Gastrocnemius medialis (tissue), 4 donors: ENCODE measurements at regions not wholly inside any gene's neighbourhood (a gene's known extent, or its start where the extent isn't known, plus 50 kb on each side); places are given as distances from the start of the nearest gene placed in this dataset.

Experiments used
- ATAC-seq, 2 donors: fragments of 150-250 bp; one replicate each; pipeline ENCODE4 v1.9.1; 2016
- DNase-seq, 2 donors: peaks; one replicate each; pipeline ENCODE4 v3.0.0-alpha.2; 2019
- H3K27ac ChIP-seq, 4 donors: fragments of 200-600 bp; sonication (generic); 1 replicate in 1 of 4; 2 replicates in 3 of 4; pipeline ENCODE4 v1.5.1; 2016 to 2018; ENCODE audit warnings: mild to moderate bottlenecking in 2 of 4, moderate library complexity in 1 of 4
- H3K27me3 ChIP-seq, 3 donors: fragments of 200-600 bp; sonication (generic) in 2 of 3; 1 replicate in 1 of 3; 2 replicates in 2 of 3; pipeline versions ENCODE4 v1.5.1 to v1.6.0; 2016 to 2019; ENCODE audit warnings: mild to moderate bottlenecking in 1 of 3, moderate library complexity in 1 of 3
- H3K36me3 ChIP-seq, 2 donors: fragments of 200-600 bp; sonication (generic) in 1 of 2; one replicate each; pipeline ENCODE4 v1.5.1; 2017 to 2018
- H3K4me1 ChIP-seq, 2 donors: fragments of 200-600 bp; sonication (generic) in 1 of 2; one replicate each; pipeline ENCODE4 v1.5.1; 2016 to 2017; ENCODE audit warnings: mild to moderate bottlenecking in 2 of 2
- H3K4me3 ChIP-seq, 4 donors: fragments of 200-600 bp; sonication (generic) in 3 of 4; 1 replicate in 1 of 4; 2 replicates in 3 of 4; pipeline ENCODE4 v1.5.1; 2016 to 2019; ENCODE audit warnings: mild to moderate bottlenecking in 2 of 4
- H3K9me3 ChIP-seq, 3 donors: fragments of 200-600 bp; sonication (generic) in 2 of 3; 1 replicate in 1 of 3; 2 replicates in 2 of 3; pipeline ENCODE4 v1.5.1; 2016 to 2019
- POLR2A ChIP-seq, 2 donors: fragments of 450-650 bp; IDR thresholded peaks; one replicate each; pipeline ENCODE4 v1.6.1; 2017; ENCODE audit warnings: antibody characterized with exemption in 2 of 2, mild to moderate bottlenecking in 2 of 2, moderate library complexity in 2 of 2
- in situ Hi-C, 4 donors: fragments of 200-750 bp; cut with MboI; loops; one replicate each; pipeline versions ENCODE4 v1.15.0 to v1.8.0; 2017; ENCODE audit warnings: low sequenced_read_pairs in 4 of 4
- intact Hi-C: fragments of 100-400 bp; cut with DNase I; formaldehyde crosslinking; loops from one replicate; pipeline ENCODE4 v1.15.1; 2023; ENCODE audit warnings: low total_unique reads
- TF ChIP-seq, protein P1 (sequence below), 5 experiments: fragments of 450-650 bp in 3 of 5; fragments of 200-600 bp in 2 of 5; sonication (generic) in 2 of 5; IDR thresholded peaks in 4 of 5; conservative IDR thresholded peaks in 1 of 5; 1 replicate in 4 of 5; 2 replicates in 1 of 5; pipeline ENCODE4 v1.5.1; 2016 to 2019; ENCODE audit warnings: antibody characterized with exemption in 5 of 5, mild to moderate bottlenecking in 3 of 5, moderate library complexity in 3 of 5

DNA sequence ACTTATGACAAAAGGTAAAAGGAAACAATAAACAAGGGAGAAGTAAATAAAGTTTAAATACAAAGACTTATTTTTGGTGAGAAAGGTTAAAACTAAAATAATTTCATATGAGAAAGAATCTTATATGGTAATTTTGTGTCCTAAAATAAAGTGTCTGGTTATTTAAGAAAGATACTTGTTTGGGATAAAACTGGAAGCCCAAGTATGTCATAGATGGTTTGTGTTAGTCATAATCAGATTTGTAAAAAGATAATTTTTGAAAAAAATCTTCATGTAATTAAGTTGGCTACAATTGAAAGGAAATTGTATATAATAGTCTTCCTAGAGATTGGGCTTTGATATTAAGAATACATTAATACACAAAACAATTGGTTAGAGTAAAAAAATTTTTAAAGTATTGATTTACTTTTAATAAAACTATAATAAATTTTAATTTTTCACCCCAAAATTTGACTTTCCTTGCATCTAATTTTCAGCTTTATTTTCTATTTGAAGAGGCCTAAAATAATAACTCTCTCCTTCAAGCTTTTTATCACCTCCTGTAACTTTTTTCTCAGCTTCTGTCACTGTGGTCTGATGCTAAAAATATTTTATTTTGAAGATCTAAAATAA is 315.6 kb downstream of the SLITRK5 start:
- Histone ChIP-seq H3K4me1 (no peaks in the 10 kb centered on the region), H3K27me3 (no peaks in the 10 kb centered on the region), H3K27ac (no peak overlapping the region), H3K36me3 (no peaks in the 10 kb centered on the region), H3K9me3 (no peaks in the 10 kb centered on the region), H3K4me3 (no peak overlapping the region)
- in situ Hi-C loops, result no loop called here
- intact Hi-C loops, result no loop called here
- DNase-seq (no peak), ATAC-seq (no peak)
- TF ChIP-seq, protein P1, sequence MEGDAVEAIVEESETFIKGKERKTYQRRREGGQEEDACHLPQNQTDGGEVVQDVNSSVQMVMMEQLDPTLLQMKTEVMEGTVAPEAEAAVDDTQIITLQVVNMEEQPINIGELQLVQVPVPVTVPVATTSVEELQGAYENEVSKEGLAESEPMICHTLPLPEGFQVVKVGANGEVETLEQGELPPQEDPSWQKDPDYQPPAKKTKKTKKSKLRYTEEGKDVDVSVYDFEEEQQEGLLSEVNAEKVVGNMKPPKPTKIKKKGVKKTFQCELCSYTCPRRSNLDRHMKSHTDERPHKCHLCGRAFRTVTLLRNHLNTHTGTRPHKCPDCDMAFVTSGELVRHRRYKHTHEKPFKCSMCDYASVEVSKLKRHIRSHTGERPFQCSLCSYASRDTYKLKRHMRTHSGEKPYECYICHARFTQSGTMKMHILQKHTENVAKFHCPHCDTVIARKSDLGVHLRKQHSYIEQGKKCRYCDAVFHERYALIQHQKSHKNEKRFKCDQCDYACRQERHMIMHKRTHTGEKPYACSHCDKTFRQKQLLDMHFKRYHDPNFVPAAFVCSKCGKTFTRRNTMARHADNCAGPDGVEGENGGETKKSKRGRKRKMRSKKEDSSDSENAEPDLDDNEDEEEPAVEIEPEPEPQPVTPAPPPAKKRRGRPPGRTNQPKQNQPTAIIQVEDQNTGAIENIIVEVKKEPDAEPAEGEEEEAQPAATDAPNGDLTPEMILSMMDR (IDR thresholded peaks at IDR 0.05 in 4 of 5, conservative IDR thresholded peaks at IDR 0.05 in 1 of 5), result no peak
- no peak for TF ChIP-seq POLR2A (IDR thresholded peaks at IDR 0.05)

DNA sequence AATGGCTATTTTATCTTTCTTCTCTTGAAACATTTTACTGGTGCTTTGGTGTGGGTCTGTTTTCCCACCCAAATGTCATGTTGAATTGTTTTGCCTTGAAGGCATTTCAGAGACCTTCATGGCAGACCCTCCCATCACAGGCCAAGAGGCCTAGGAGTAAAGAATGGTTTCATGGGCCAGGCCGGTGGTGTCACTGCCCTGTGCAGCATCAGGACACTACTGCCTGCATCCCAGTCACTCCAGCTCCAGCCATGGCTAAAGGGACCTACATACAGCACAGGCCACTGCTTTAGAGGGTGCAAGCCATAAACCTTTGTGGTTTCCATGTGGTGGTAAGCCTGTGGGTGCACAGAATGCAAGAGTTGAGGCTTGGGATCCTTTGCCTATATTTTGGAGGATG is 326.9 kb downstream of the SLITRK5 start:
- intact Hi-C loops, result no loop called here
- in situ Hi-C loops, result no loop called here
- Histone ChIP-seq H3K36me3 (no peaks in the 10 kb centered on the region), H3K4me3 (no peak overlapping the region), H3K27ac (no peak overlapping the region), H3K4me1 (no peaks in the 10 kb centered on the region), H3K9me3 (no peaks in the 10 kb centered on the region), H3K27me3 (no peaks in the 10 kb centered on the region)
- DNase-seq, result no peak
- no peak for ATAC-seq
- TF ChIP-seq POLR2A (IDR thresholded peaks at IDR 0.05), result no peak
- TF ChIP-seq, protein P1 (IDR thresholded peaks at IDR 0.05 in 4 of 5, conservative IDR thresholded peaks at IDR 0.05 in 1 of 5), result no peak

DNA sequence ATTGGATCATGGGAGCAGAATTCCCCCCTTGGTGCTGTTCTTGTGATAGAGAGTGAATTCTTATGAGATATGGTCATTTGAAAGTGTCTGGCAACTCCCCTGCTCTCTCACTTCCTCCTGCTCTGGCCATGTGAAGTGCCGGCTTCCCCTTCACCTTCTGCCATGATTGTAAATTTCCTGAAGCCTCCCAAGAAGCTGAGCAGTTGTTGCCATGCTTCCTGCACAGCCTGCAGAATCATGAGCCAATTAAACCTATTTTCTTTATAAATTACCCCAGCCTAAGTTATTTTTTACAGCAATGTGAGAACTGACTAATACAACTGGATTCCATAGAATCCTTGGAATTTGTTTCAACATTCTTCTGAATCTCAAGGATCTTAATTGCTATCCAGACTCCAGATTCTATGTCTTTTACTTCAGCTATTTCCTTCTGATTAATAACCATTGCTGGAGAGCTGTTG is 328.1 kb downstream of the SLITRK5 start:
- TF ChIP-seq, protein P1 (IDR thresholded peaks at IDR 0.05 in 4 of 5, conservative IDR thresholded peaks at IDR 0.05 in 1 of 5), result no peak
- no peak for TF ChIP-seq POLR2A (IDR thresholded peaks at IDR 0.05)
- intact Hi-C loops (no loop called here), in situ Hi-C loops (no loop called here)
- no peaks in the 10 kb centered on the region for H3K36me3 ChIP-seq
- no peaks in the 10 kb centered on the region for H3K9me3 ChIP-seq
- no peaks in the 10 kb centered on the region for H3K4me1 ChIP-seq
- no peak overlapping the region for H3K27ac ChIP-seq
- H3K4me3 ChIP-seq, result no peak overlapping the region
- H3K27me3 ChIP-seq, result no peaks in the 10 kb centered on the region
- ATAC-seq (no peak), DNase-seq (no peak)

DNA sequence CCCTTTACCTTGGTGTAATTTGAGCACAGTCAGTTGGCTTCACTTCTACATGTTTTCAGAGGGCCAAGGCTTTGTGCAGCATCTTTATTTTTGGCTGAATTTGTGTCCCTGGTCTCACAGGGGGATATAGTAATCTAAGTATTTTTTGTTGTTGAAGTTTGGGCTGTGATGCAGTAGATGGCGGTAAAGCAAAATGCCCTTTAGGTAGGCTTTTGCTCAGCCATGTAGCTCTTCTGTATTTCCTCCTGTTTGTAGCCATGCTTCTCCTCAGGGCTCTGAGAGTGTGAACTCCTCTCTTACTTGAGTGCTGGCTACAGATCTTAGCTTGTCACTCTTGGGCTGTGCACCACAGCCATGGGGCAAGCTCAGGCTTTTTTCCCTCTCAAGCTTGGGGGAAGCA is 328.6 kb downstream of the SLITRK5 start:
- intact Hi-C loops (no loop called here), in situ Hi-C loops (no loop called here)
- DNase-seq (no peak), ATAC-seq (no peak)
- no peaks in the 10 kb centered on the region for H3K36me3 ChIP-seq
- no peak overlapping the region for H3K4me3 ChIP-seq
- no peaks in the 10 kb centered on the region for H3K4me1 ChIP-seq
- TF ChIP-seq, protein P1 (IDR thresholded peaks at IDR 0.05 in 4 of 5, conservative IDR thresholded peaks at IDR 0.05 in 1 of 5), result no peak
- no peak for TF ChIP-seq POLR2A (IDR thresholded peaks at IDR 0.05)
- no peaks in the 10 kb centered on the region for H3K9me3 ChIP-seq
- H3K27me3 ChIP-seq, result no peaks in the 10 kb centered on the region
- H3K27ac ChIP-seq, result no peak overlapping the region

DNA sequence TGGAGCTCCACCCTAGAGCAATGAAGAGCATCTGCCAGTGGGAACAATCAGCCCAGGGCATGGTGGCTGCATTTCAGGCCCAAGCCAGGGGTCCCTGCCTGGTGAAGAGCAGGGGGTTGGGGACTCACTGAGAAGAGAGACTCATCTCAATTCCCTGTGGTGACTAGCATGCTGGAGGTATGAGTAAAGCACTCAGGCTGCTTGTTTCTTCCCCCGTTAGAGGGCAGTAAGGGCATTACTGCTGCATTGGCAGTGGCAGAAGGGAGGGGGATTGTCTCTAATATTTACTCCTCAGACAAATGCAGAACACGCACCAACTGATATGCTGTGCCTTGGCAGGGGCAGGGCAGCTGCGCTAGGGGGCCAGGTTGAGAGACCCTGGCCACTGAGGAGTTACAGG is 329.1 kb downstream of the SLITRK5 start:
- Histone ChIP-seq H3K27ac (no peak overlapping the region), H3K4me3 (no peak overlapping the region), H3K4me1 (no peaks in the 10 kb centered on the region), H3K9me3 (no peaks in the 10 kb centered on the region), H3K27me3 (no peaks in the 10 kb centered on the region), H3K36me3 (no peaks in the 10 kb centered on the region)
- ATAC-seq (no peak), DNase-seq (no peak)
- TF ChIP-seq, protein P1 (IDR thresholded peaks at IDR 0.05 in 4 of 5, conservative IDR thresholded peaks at IDR 0.05 in 1 of 5), result no peak
- TF ChIP-seq POLR2A (IDR thresholded peaks at IDR 0.05), result no peak
- in situ Hi-C loops (no loop called here), intact Hi-C loops (no loop called here)
